GM23338 (cell line): ENCODE measurements at regions not wholly inside any gene's neighbourhood (a gene's known extent, or its start where the extent isn't known, plus 50 kb on each side); places are given as distances from the start of the nearest gene placed in this dataset.

ENCODE experiments used
- ATAC-seq: fragments of 200-7000 bp; cut with Tn5 transposase; 3 replicates; pipeline ENCODE4 v1.9.1; 2020
- DNase-seq: peaks from one replicate; pipeline ENCODE4 v3.0.0-alpha.2; 2015; ENCODE audit warnings: low spot score
- H2AFZ ChIP-seq: fragments of 200-600 bp; sonication (generic); 2 replicates; pipeline ENCODE4 v1.8.0; 2016; ENCODE audit warnings: antibody characterized with exemption, mild to moderate bottlenecking, moderate library complexity
- H3F3A ChIP-seq: fragments of 200-600 bp; sonication (generic); replicated peaks from 2 replicates; pipeline ENCODE4 v1.8.0; 2017; ENCODE audit warnings: antibody characterized with exemption, mixed run types, low read depth
- H3K27ac ChIP-seq: fragments of 200-600 bp; sonication (generic); 2 replicates; pipeline ENCODE4 v1.6.1; 2016; ENCODE audit warnings: low read depth
- H3K27me3 ChIP-seq: fragments of 200-600 bp; sonication (generic); 2 replicates; pipeline ENCODE4 v1.8.0; 2016; ENCODE audit warnings: mild to moderate bottlenecking, mixed run types, moderate library complexity; ENCODE audit not compliant: insufficient read depth
- H3K36me3 ChIP-seq: fragments of 200-600 bp; sonication (generic); 2 replicates; pipeline ENCODE4 v1.8.0; 2016; ENCODE audit warnings: mild to moderate bottlenecking; ENCODE audit not compliant: insufficient read depth
- H3K4me1 ChIP-seq: fragments of 200-600 bp; sonication (generic); 2 replicates; pipeline ENCODE4 v1.8.0; 2016; ENCODE audit warnings: mild to moderate bottlenecking, moderate library complexity; ENCODE audit not compliant: insufficient read depth
- H3K4me2 ChIP-seq: fragments of 200-600 bp; sonication (generic); 2 replicates; pipeline ENCODE4 v1.7.1; 2017; ENCODE audit warnings: mixed run types
- H3K4me3 ChIP-seq: fragments of 200-600 bp; sonication (generic); 2 replicates; pipeline ENCODE4 v1.6.1; 2016; ENCODE audit warnings: mixed run types
- H3K79me2 ChIP-seq: fragments of 200-600 bp; sonication (generic); replicated peaks from 2 replicates; pipeline ENCODE4 v1.8.0; 2017; ENCODE audit warnings: mild to moderate bottlenecking; ENCODE audit not compliant: insufficient read depth
- H3K9me2 ChIP-seq: fragments of 200-600 bp; sonication (generic); 2 replicates; pipeline ENCODE4 v1.8.0; 2017; ENCODE audit not compliant: insufficient read depth
- H4K20me1 ChIP-seq: fragments of 200-600 bp; sonication (generic); replicated peaks from 2 replicates; pipeline ENCODE4 v1.8.0; 2017; ENCODE audit warnings: mild to moderate bottlenecking; ENCODE audit not compliant: insufficient read depth
- H3K27ac Mint-ChIP-seq: 2 replicates; pipeline ENCODE4 v1.8.0; 2020; ENCODE audit warnings: inconsistent platforms, mild to moderate bottlenecking, moderate library complexity, mixed read lengths
- H3K27me3 Mint-ChIP-seq: 3 replicates; pipeline ENCODE4 v1.8.0; 2022; ENCODE audit warnings: low read depth, mild to moderate bottlenecking, moderate library complexity, mixed read lengths, inconsistent platforms; ENCODE audit not compliant: insufficient read depth, poor library complexity
- H3K36me3 Mint-ChIP-seq: 3 replicates; pipeline ENCODE4 v1.8.0; 2021; ENCODE audit warnings: low read depth, mild to moderate bottlenecking, inconsistent platforms, moderate library complexity, mixed read lengths
- H3K4me1 Mint-ChIP-seq: 3 replicates; pipeline ENCODE4 v1.8.0; 2020; ENCODE audit warnings: mild to moderate bottlenecking, inconsistent platforms, mixed read lengths
- H3K4me3 Mint-ChIP-seq: 3 replicates; pipeline ENCODE4 v1.8.0; 2021; ENCODE audit warnings: moderate library complexity, mild to moderate bottlenecking, inconsistent platforms, mixed read lengths
- H3K9me3 Mint-ChIP-seq: 3 replicates; pipeline ENCODE4 v1.8.0; 2020; ENCODE audit warnings: moderate library complexity, mild to moderate bottlenecking, inconsistent platforms, mixed read lengths
- CREB1 ChIP-seq: fragments of 250-450 bp; sonication (Bioruptor Pico); IDR thresholded peaks from 2 replicates; pipeline ENCODE4 v1.5.0; 2020; ENCODE audit warnings: low read depth, mild to moderate bottlenecking, moderate library complexity
- CTCF ChIP-seq, 2 experiments: fragments of 200-600 bp in 1 of 2; sonication (generic) in 1 of 2; conservative IDR thresholded peaks; 2 replicates each; pipeline versions ENCODE4 v1.5.1 to v1.6.1; 2016 to 2017; ENCODE audit warnings: antibody characterized with exemption in 2 of 2, low read depth in 2 of 2, mild to moderate bottlenecking in 2 of 2, moderate library complexity in 1 of 2
- ETS1 ChIP-seq: IDR thresholded peaks from 2 replicates; pipeline ENCODE4 v1.6.1; 2016; ENCODE audit warnings: antibody characterized with exemption
- EZH2 ChIP-seq: fragments of 200-600 bp; sonication (generic); IDR thresholded peaks from one replicate; pipeline ENCODE4 v1.8.0; 2017; ENCODE audit warnings: antibody characterized with exemption, mild to moderate bottlenecking, low read depth; ENCODE audit not compliant: unreplicated experiment
- EZH2phosphoT487 ChIP-seq: fragments of 200-600 bp; sonication (generic); IDR thresholded peaks from one replicate; pipeline ENCODE4 v1.8.1; 2018; ENCODE audit warnings: antibody characterized with exemption; ENCODE audit not compliant: unreplicated experiment
- JUNB ChIP-seq: IDR thresholded peaks from one replicate; pipeline ENCODE4 v1.6.1; 2016; ENCODE audit warnings: antibody characterized with exemption; ENCODE audit not compliant: unreplicated experiment
- NANOG ChIP-seq: IDR thresholded peaks from 2 replicates; pipeline ENCODE4 v1.6.1; 2016; ENCODE audit warnings: antibody characterized with exemption, borderline replicate concordance
- POLR2AphosphoS5 ChIP-seq: IDR thresholded peaks from 2 replicates; pipeline ENCODE4 v1.6.1; 2016; ENCODE audit warnings: antibody characterized with exemption, low read depth
- REST ChIP-seq: IDR thresholded peaks from one replicate; pipeline ENCODE4 v1.6.1; 2018; ENCODE audit warnings: antibody characterized with exemption; ENCODE audit not compliant: unreplicated experiment
- STAT1 ChIP-seq: IDR thresholded peaks from one replicate; pipeline ENCODE4 v1.6.1; 2016; ENCODE audit warnings: antibody characterized with exemption; ENCODE audit not compliant: unreplicated experiment
- ZNF114 ChIP-seq: fragments of 250-450 bp; sonication (Bioruptor Pico); IDR thresholded peaks from 2 replicates; pipeline ENCODE4 v1.5.0; 2020; ENCODE audit warnings: mild to moderate bottlenecking, moderate library complexity
- ZNF331 ChIP-seq: fragments of 250-450 bp; sonication (Bioruptor Pico); IDR thresholded peaks from 2 replicates; pipeline ENCODE4 v1.5.0; 2020; ENCODE audit warnings: low read depth, mild to moderate bottlenecking, moderate library complexity

- TF ChIP-seq CTCF (conservative IDR thresholded peaks at IDR 0.05; ENCODE audit: low read depth in 2 of 2) (no peak), CREB1 (CRISPR knock-in tag) (no peak), EZH2phosphoT487 (no peak), NANOG (no peak)
Observed at GRCh38 chr6:44572346-44572745, 184.8 kb downstream of the CDC5L start (continued).

GRCh38 chr6:44575644-44576043 is 188.1 kb downstream of the CDC5L start:
- Histone ChIP-seq H3F3A (no peaks in the 10 kb centered on the region), H3K4me1 (no peaks in the 10 kb centered on the region), H2AFZ (no peak overlapping the region), H3K79me2 (no peaks in the 10 kb centered on the region), H3K27me3 (no peaks in the 10 kb centered on the region), H3K4me2 (no peak overlapping the region), H3K9me2 (peaks cover 8% of the 10 kb centered on the region; the same call in 1 of the 2 replicates), H3K36me3 (no peaks in the 10 kb centered on the region), H4K20me1 (no peaks in the 10 kb centered on the region), H3K27ac (no peak overlapping the region), H3K4me3 (no peak overlapping the region)
- Mint-ChIP-seq H3K36me3 (no peaks in the 10 kb centered on the region), H3K9me3 (no peaks in the 10 kb centered on the region), H3K27me3 (no peaks in the 10 kb centered on the region), H3K4me1 (no peaks in the 10 kb centered on the region), H3K27ac (no peak overlapping the region), H3K4me3 (no peak overlapping the region)
- ATAC-seq (no peak), DNase-seq (no peak)
- no peak for TF ChIP-seq EZH2
- TF ChIP-seq EZH2phosphoT487, result no peak
- TF ChIP-seq CTCF (conservative IDR thresholded peaks at IDR 0.05; ENCODE audit: low read depth in 2 of 2), result no peak
- TF ChIP-seq REST, result no peak
- no peak for TF ChIP-seq STAT1
- TF ChIP-seq NANOG, result no peak
- TF ChIP-seq POLR2AphosphoS5, result no peak
- no peak for TF ChIP-seq ZNF114
- TF ChIP-seq JUNB, result no peak
- TF ChIP-seq ETS1, result no peak
- no peak for TF ChIP-seq CREB1 (CRISPR knock-in tag)
- TF ChIP-seq ZNF331 (CRISPR knock-in tag), result no peak
